HCT116 (cell line): ENCODE measurements at regions not wholly inside any gene's neighbourhood (a gene's known extent, or its start where the extent isn't known, plus 50 kb on each side); places are given as distances from the start of the nearest gene placed in this dataset.

ENCODE experiments used
- CEBPB ChIP-seq: IDR thresholded peaks from 2 replicates; pipeline ENCODE4 v1.6.1; 2012; ENCODE audit warnings: low read depth
- CTCF ChIP-seq, 3 experiments: fragments of 200-600 bp in 1 of 3; sonication (generic) in 1 of 3; IDR thresholded peaks in 2 of 3; conservative IDR thresholded peaks in 1 of 3; 2 replicates each; pipeline ENCODE4 v1.5.1; 2012 to 2017; ENCODE audit warnings: low read depth in 2 of 3, low read length in 2 of 3, antibody characterized with exemption in 1 of 3, borderline replicate concordance in 1 of 3, control low read depth in 1 of 3, mild to moderate bottlenecking in 1 of 3, mixed read lengths in 1 of 3, mixed run types in 1 of 3, moderate library complexity in 1 of 3; ENCODE audit not compliant: insufficient read depth in 1 of 3
- JUND ChIP-seq: IDR thresholded peaks from 2 replicates; pipeline ENCODE4 v1.6.1; 2012
- POLR2A ChIP-seq: IDR thresholded peaks from 2 replicates; pipeline ENCODE4 v1.7.0; 2011; ENCODE audit warnings: borderline replicate concordance; ENCODE audit not compliant: insufficient read depth, insufficient read length; ENCODE audit errors: extremely low read depth
- TF ChIP-seq, protein P1 (sequence below): IDR thresholded peaks from 2 replicates; pipeline ENCODE4 v1.6.1; 2012

DNA sequence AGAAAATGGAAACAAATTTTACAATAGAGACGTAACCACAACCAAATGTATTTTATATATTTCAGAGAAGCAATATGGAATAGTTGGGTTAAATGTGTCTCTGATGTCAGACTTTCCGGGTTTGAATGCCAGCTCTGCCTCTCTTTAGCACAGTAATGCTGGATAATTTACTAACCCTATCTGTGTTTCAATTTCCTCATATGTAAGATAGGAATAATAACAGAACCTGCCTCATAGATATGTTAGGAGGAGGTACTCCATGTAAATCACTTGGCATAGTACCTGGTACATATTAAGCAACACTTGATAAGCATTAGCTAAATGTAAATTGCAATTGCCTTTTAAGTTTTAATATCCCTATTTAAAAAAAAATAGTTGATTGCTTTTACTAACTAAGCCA is 231.3 kb upstream of the ZC3H15 start:
- TF ChIP-seq, protein P1, sequence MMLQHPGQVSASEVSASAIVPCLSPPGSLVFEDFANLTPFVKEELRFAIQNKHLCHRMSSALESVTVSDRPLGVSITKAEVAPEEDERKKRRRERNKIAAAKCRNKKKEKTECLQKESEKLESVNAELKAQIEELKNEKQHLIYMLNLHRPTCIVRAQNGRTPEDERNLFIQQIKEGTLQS = no peak
- no peak for TF ChIP-seq CTCF (IDR thresholded peaks at IDR 0.05 in 2 of 3, conservative IDR thresholded peaks at IDR 0.05 in 1 of 3; ENCODE audit: borderline replicate concordance in 1 of 3, insufficient read depth in 1 of 3, low read depth in 2 of 3, low read length in 2 of 3)
- no peak for TF ChIP-seq POLR2A
- TF ChIP-seq JUND = no peak
- TF ChIP-seq CEBPB = no peak
